Right cardiac atrium (tissue), 5 donors: ENCODE measurements at regions not wholly inside any gene's neighbourhood (a gene's known extent, or its start where the extent isn't known, plus 50 kb on each side); places are given as distances from the start of the nearest gene placed in this dataset.
A peak's percentile ranks its signal among the peaks of the same experiment; 100 is the strongest.
"Not testable (repeated sequence)": the region's sequence is repeated elsewhere in the genome, so short reads cannot be mapped to it uniquely, and the experiment has no call there.

ENCODE experiments used
- ATAC-seq, 2 donors: fragments of 200-7000 bp; cut with Tn5 transposase; one replicate each; pipeline versions ENCODE4 v1.8.0 to v1.9.1; 2020; ENCODE audit warnings: moderate library complexity in 2 of 2, mild to moderate bottlenecking in 1 of 2
- DNase-seq, 3 donors: peaks; one replicate each; pipeline ENCODE4 v3.0.0-alpha.2; 2020
- H3K27ac ChIP-seq: one replicate; pipeline ENCODE4 v1.5.1; 2013; ENCODE audit warnings: mild to moderate bottlenecking, low read length, control low read depth, moderate library complexity
- H3K27me3 ChIP-seq: one replicate; pipeline ENCODE4 v1.6.1; 2013; ENCODE audit not compliant: control insufficient read depth, insufficient read depth
- H3K4me1 ChIP-seq: one replicate; pipeline ENCODE4 v1.6.1; 2013; ENCODE audit warnings: low read length; ENCODE audit not compliant: control insufficient read depth, insufficient read depth
- H3K4me3 ChIP-seq: one replicate; pipeline ENCODE4 v1.5.1; 2013; ENCODE audit warnings: low read length, control low read depth
- H3K9me3 ChIP-seq: one replicate; pipeline ENCODE4 v1.6.1; 2013; ENCODE audit warnings: low read length; ENCODE audit not compliant: control insufficient read depth
- WGBS: extraction: QIAGEN DNeasy Blood & Tissue Kit; methylation state at CpG from one replicate; pipeline ENCODE4 v1.1.7; 2013; 5-methylcytosine and 5-hydroxymethylcytosine counted together
- intact Hi-C, 4 donors: fragments of 100-400 bp; cut with DNase I; formaldehyde crosslinking; loops; one replicate each; pipeline versions ENCODE4 v1.11.0 to v1.14.0; 2022 to 2023
- donor health status: healthy with polysubstance abuse.
- donor health status: DM: no; HTN: yes; CAD: no.
- donor health status: DM: no; HTN: no; CAD: no.
- donor health status: DM: no; HTN: yes; CAD: no; lungs with severe emphysema.
- donor health status: DM: yes; HTN: yes; CAD: no.

GRCh38 chr2:90288396-90288795 lies 1596.9 kb downstream of the RPIA start:
- H3K27ac ChIP-seq, H3K9me3 ChIP-seq, H3K4me3 ChIP-seq, intact Hi-C loops, H3K27me3 ChIP-seq, ATAC-seq, H3K4me1 ChIP-seq: not testable (repeated sequence)
- peak; percentile 20 to 60 (median 54) for DNase-seq
- WGBS = 90% methylated on average over 6 of the region's 7 CpGs

GRCh38 chr2:90289291-90289980 lies 1598.0 kb downstream of the RPIA start:
- H3K27me3 ChIP-seq, H3K27ac ChIP-seq, H3K9me3 ChIP-seq, ATAC-seq, H3K4me1 ChIP-seq, H3K4me3 ChIP-seq, intact Hi-C loops: not testable (repeated sequence)
- WGBS = 93% methylated on average over 6 of the region's 6 CpGs
- peak in 1 of 3 donors; percentile 43 for DNase-seq

- H3K4me1 ChIP-seq, H3K27me3 ChIP-seq, intact Hi-C loops, H3K4me3 ChIP-seq, H3K9me3 ChIP-seq, H3K27ac ChIP-seq, ATAC-seq: not testable (repeated sequence)
- WGBS = 90% methylated on average over 5 of the region's 5 CpGs
- DNase-seq = peak in 1 of 3 donors; percentile 21
Measured at GRCh38 chr2:90290701-90291100, 1599.2 kb downstream of the RPIA start.

- H3K9me3 ChIP-seq, H3K27ac ChIP-seq, H3K4me1 ChIP-seq, H3K4me3 ChIP-seq, intact Hi-C loops, H3K27me3 ChIP-seq: not testable (repeated sequence)
- 55% methylated on average over 5 of the region's 5 CpGs for WGBS
- ATAC-seq = peak in 1 of 2 donors; percentile 69
- peak; percentile 21 to 60 (median 59) for DNase-seq
Measured at GRCh38 chr2:90291168-90291883, 1599.9 kb downstream of the RPIA start.

GRCh38 chr2:90291934-90292333 lies 1600.5 kb downstream of the RPIA start:
- intact Hi-C loops, H3K9me3 ChIP-seq, H3K27me3 ChIP-seq, H3K27ac ChIP-seq, H3K4me1 ChIP-seq, H3K4me3 ChIP-seq, ATAC-seq: not testable (repeated sequence)
- DNase-seq = peak in 1 of 3 donors; percentile 45
- WGBS = 96% methylated on average over 1 of the region's 1 CpG

GRCh38 chr2:90292451-90292850 lies 1601.0 kb downstream of the RPIA start:
- 86% methylated on average over 4 of the region's 4 CpGs for WGBS
- peak in 1 of 3 donors; percentile 57 for DNase-seq
- ATAC-seq, H3K9me3 ChIP-seq, H3K4me1 ChIP-seq, H3K27ac ChIP-seq, intact Hi-C loops, H3K4me3 ChIP-seq, H3K27me3 ChIP-seq: not testable (repeated sequence)

- H3K4me1 ChIP-seq, intact Hi-C loops, H3K27ac ChIP-seq, H3K9me3 ChIP-seq, H3K27me3 ChIP-seq, H3K4me3 ChIP-seq: not testable (repeated sequence)
- 67% methylated on average over 6 of the region's 6 CpGs for WGBS
- peak; percentile 58 to 79 for ATAC-seq
- peak in 2 of 3 donors; percentile 52 to 65 for DNase-seq
Measured at GRCh38 chr2:90293224-90293623, 1601.8 kb downstream of the RPIA start.

- H3K4me3 ChIP-seq, H3K9me3 ChIP-seq, H3K4me1 ChIP-seq, H3K27ac ChIP-seq, H3K27me3 ChIP-seq, intact Hi-C loops, ATAC-seq: not testable (repeated sequence)
- 94% methylated on average over 8 of the region's 9 CpGs for WGBS
- DNase-seq = peak in 1 of 3 donors; percentile 21
Measured at GRCh38 chr2:90293806-90294205, 1602.3 kb downstream of the RPIA start.

GRCh38 chr2:90295036-90295750 lies 1603.7 kb downstream of the RPIA start:
- H3K27ac ChIP-seq, H3K4me1 ChIP-seq, intact Hi-C loops, H3K9me3 ChIP-seq, ATAC-seq, H3K27me3 ChIP-seq, H3K4me3 ChIP-seq: not testable (repeated sequence)
- WGBS = 89% methylated on average over 16 of the region's 17 CpGs
- peak in 1 of 3 donors; percentile 28 for DNase-seq

GRCh38 chr2:90296484-90296777 lies 1605.0 kb downstream of the RPIA start:
- intact Hi-C loops, ATAC-seq: not testable (repeated sequence)

GRCh38 chr2:90297701-90298100 lies 1606.2 kb downstream of the RPIA start:
- H3K27ac ChIP-seq, intact Hi-C loops, H3K4me1 ChIP-seq, H3K27me3 ChIP-seq, H3K4me3 ChIP-seq, ATAC-seq, H3K9me3 ChIP-seq: not testable (repeated sequence)
- 76% methylated on average over 2 of the region's 2 CpGs for WGBS
- DNase-seq = peak in 1 of 3 donors; percentile 35

More at GRCh38 chr2:90296484-90296777, 1605.0 kb downstream of the RPIA start:
- H3K27ac ChIP-seq, H3K4me3 ChIP-seq, H3K4me1 ChIP-seq, H3K27me3 ChIP-seq, H3K9me3 ChIP-seq: not testable (repeated sequence)
- peak in 2 of 3 donors; percentile 50 to 63 for DNase-seq
